DOHH2 (cell line): ENCODE measurements at regions not wholly inside any gene's neighbourhood (a gene's known extent, or its start where the extent isn't known, plus 50 kb on each side); places are given as distances from the start of the nearest gene placed in this dataset.
"Not testable (repeated sequence)": the region's sequence is repeated elsewhere in the genome, so short reads cannot be mapped to it uniquely, and the experiment has no call there.

Experiments used
- CTCF ChIP-seq: fragments of 200-600 bp; sonication (generic); IDR thresholded peaks from one replicate; pipeline ENCODE4 v1.5.1; 2014; ENCODE audit warnings: antibody characterized with exemption, mild to moderate bottlenecking, low read depth, low read length; ENCODE audit not compliant: poor library complexity, severe bottlenecking
- EZH2phosphoT487 ChIP-seq: fragments of 200-600 bp; sonication (generic); IDR thresholded peaks from 2 replicates; pipeline ENCODE4 v1.6.1; 2017; ENCODE audit warnings: borderline replicate concordance, mild to moderate bottlenecking, antibody characterized with exemption, low read length, moderate library complexity, mixed read lengths

- not testable (repeated sequence) for TF ChIP-seq CTCF, EZH2phosphoT487
Observed at GRCh38 chrY:7994781-7995180, 1083.2 kb upstream of the AMELY start.
